Breast epithelium (tissue), 4 donors: ENCODE measurements at regions not wholly inside any gene's neighbourhood (a gene's known extent, or its start where the extent isn't known, plus 50 kb on each side); places are given as distances from the start of the nearest gene placed in this dataset.

Experiments
- DNase-seq, 2 donors: peaks; one replicate each; pipeline ENCODE4 v3.0.0-alpha.2; 2019; ENCODE audit warnings: low spot score in 2 of 2
- H3K27ac ChIP-seq, 2 donors: fragments of 200-600 bp; sonication (generic) in 1 of 2; one replicate each; pipeline ENCODE4 v1.5.1; 2016 to 2019; ENCODE audit warnings: mild to moderate bottlenecking in 1 of 2
- H3K27me3 ChIP-seq, 2 donors: fragments of 200-600 bp; sonication (generic) in 1 of 2; one replicate each; pipeline versions ENCODE4 v1.5.1 to v1.6.0; 2017 to 2019; ENCODE audit warnings: control low read depth in 1 of 2, mild to moderate bottlenecking in 1 of 2
- H3K36me3 ChIP-seq: fragments of 200-600 bp; one replicate; pipeline ENCODE4 v1.5.1; 2019
- H3K4me1 ChIP-seq, 2 donors: fragments of 200-600 bp; sonication (generic); one replicate each; pipeline ENCODE4 v1.5.1; 2016 to 2019; ENCODE audit warnings: control low read depth in 1 of 2
- H3K4me3 ChIP-seq, 3 donors: fragments of 200-600 bp; sonication (generic); 1 replicate in 2 of 3; 2 replicates in 1 of 3; pipeline ENCODE4 v1.5.1; 2016 to 2019; ENCODE audit warnings: mild to moderate bottlenecking in 3 of 3, moderate library complexity in 2 of 3
- H3K9me3 ChIP-seq, 2 donors: fragments of 200-600 bp; sonication (generic) in 1 of 2; one replicate each; pipeline ENCODE4 v1.5.1; 2016 to 2019; ENCODE audit warnings: control low read depth in 1 of 2
- CTCF ChIP-seq, 3 donors: fragments of 450-650 bp; IDR thresholded peaks; one replicate each; pipeline ENCODE4 v1.5.1; 2016 to 2017; ENCODE audit warnings: antibody characterized with exemption in 3 of 3, mild to moderate bottlenecking in 3 of 3, moderate library complexity in 3 of 3
- POLR2A ChIP-seq: fragments of 450-650 bp; IDR thresholded peaks from one replicate; pipeline ENCODE4 v1.6.1; 2016; ENCODE audit warnings: antibody characterized with exemption, mild to moderate bottlenecking, moderate library complexity
- POLR2AphosphoS5 ChIP-seq, 3 donors: sonication (generic); formaldehyde crosslinking; IDR thresholded peaks; one replicate each; pipeline ENCODE4 v1.6.1; 2017; ENCODE audit warnings: antibody characterized with exemption in 3 of 3
- intact Hi-C: fragments of 100-400 bp; cut with DNase I; formaldehyde crosslinking; loops from one replicate; pipeline ENCODE4 v1.15.1; 2023; ENCODE audit warnings: low total_unique reads

GRCh38 chr21:19237608-19238007 lies 834.0 kb upstream of the TMPRSS15 start:
- H3K36me3 ChIP-seq, result no peaks in the 10 kb centered on the region
- intact Hi-C loops, result no loop called here
- H3K4me3 ChIP-seq, result no peak overlapping the region
- no peak for TF ChIP-seq POLR2AphosphoS5 (IDR thresholded peaks at IDR 0.05)
- TF ChIP-seq POLR2A, result no peak
- TF ChIP-seq CTCF (IDR thresholded peaks at IDR 0.05), result no peak
- H3K4me1 ChIP-seq, result no peaks in the 10 kb centered on the region
- DNase-seq, result no peak
- H3K27ac ChIP-seq, result no peak overlapping the region
- H3K9me3 ChIP-seq, result no peaks in the 10 kb centered on the region
- H3K27me3 ChIP-seq, result no peaks in the 10 kb centered on the region

DNA sequence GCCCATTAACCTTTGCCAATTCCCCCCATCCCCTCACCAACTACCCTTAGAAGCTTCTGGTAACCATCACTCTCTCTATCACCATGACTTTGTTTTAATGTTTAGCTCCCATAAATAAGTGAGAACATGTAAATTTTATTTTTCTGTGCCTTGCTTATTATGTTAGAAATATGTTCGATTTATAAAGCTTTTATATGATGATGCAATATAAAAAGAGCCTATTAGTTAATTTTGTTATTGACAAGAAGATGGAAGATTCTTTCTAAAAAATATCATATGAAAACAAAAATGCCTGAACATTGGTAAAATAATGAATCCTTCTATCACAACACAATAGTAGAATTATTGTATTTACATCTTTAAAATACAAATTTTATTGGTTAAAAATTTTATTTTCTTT lies 836.1 kb upstream of the TMPRSS15 start:
- TF ChIP-seq POLR2A (no peak), CTCF (IDR thresholded peaks at IDR 0.05) (no peak), POLR2AphosphoS5 (IDR thresholded peaks at IDR 0.05) (no peak)
- Histone ChIP-seq H3K27me3 (no peaks in the 10 kb centered on the region), H3K27ac (no peak overlapping the region), H3K36me3 (no peaks in the 10 kb centered on the region), H3K4me3 (no peak overlapping the region), H3K9me3 (no peaks in the 10 kb centered on the region), H3K4me1 (no peaks in the 10 kb centered on the region)
- intact Hi-C loops, result no loop called here
- DNase-seq, result no peak

DNA sequence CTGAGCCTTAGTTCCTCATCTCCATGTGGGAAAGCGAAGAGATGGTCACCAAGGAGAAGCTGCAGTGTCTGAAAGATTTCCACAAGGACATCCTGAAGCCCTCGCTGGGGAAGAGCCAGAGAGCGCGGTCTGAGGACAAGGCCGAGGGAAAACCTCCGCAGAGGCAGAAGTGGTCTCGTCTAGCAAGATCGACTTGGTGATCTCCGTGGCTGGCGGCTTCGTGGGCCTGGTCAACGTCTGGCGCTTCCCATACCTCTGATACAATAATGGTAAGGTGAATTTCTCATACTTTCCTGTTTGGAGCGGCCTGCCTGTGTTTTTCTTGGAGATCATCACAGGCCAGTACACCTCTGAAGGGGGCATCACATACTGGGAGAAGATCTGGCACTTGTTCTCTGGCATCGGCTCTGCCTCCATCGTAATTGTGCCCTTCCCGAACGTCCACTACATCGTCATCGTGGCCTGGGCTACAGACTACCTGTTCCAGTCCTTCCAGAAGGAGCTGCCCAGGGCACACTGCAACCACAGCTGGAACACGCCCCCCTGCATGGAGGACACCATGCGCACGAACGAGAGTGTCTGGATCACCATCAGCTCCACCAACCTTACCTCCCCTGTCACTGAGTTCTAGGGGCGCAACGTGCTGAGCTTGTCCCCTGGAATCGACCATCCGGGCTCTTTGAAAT lies 841.1 kb upstream of the TMPRSS15 start:
- Histone ChIP-seq H3K36me3 (no peaks in the 10 kb centered on the region), H3K27ac (no peak overlapping the region), H3K9me3 (peaks cover 0 to 4% of the 10 kb centered on the region in 2 donors), H3K4me3 (no peak overlapping the region), H3K27me3 (no peaks in the 10 kb centered on the region), H3K4me1 (no peaks in the 10 kb centered on the region)
- no peak for TF ChIP-seq POLR2A
- intact Hi-C loops, result no loop called here
- DNase-seq, result no peak

DNA sequence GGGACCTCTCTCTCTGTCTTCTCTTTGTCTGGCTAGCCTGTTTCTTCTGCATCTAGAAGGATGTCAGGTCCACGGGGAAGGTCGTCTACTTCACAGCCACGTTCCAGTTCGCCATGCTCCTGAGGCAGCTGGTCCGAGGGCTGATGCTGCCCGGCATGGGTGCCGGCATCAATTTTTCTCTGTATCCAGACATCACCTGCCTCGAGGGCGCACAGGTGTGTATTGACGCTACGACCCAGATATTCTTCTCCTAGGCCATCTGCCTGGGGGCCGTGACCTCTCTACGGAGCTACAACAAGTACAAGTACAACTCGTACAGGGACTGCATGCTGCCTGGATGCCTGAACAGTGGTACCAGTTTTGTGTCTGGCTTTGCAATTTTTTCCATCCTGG lies 841.6 kb upstream of the TMPRSS15 start:
- intact Hi-C loops, result no loop called here
- no peak overlapping the region for H3K4me3 ChIP-seq
- H3K9me3 ChIP-seq, result peaks cover 0 to 4% of the 10 kb centered on the region in 2 donors
- no peaks in the 10 kb centered on the region for H3K4me1 ChIP-seq
- H3K27ac ChIP-seq, result no peak overlapping the region
- H3K36me3 ChIP-seq, result no peaks in the 10 kb centered on the region
- TF ChIP-seq POLR2AphosphoS5 (IDR thresholded peaks at IDR 0.05) (no peak), CTCF (IDR thresholded peaks at IDR 0.05) (no peak), POLR2A (no peak)
- no peaks in the 10 kb centered on the region for H3K27me3 ChIP-seq
- no peak for DNase-seq

DNA sequence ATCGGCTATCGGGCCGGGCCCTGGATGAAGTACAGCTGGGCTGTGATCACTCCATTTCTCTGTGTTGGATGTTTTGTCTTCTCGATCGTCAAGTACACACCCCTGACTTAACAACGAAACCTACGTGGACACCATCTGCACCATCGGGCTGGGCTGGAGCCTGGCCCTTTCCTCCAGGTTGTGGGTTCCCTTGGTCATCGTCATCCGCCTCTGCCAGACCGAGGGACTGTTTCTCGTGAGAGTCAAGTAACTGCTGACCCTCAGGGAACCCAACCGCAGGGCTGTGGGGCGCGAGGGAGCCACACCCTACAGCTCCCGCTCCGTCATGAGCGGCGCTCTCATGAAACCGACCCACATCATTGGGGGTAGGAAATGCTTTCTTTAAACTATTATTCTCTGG lies 842.4 kb upstream of the TMPRSS15 start:
- TF ChIP-seq POLR2A (no peak), POLR2AphosphoS5 (IDR thresholded peaks at IDR 0.05) (no peak), CTCF (IDR thresholded peaks at IDR 0.05) (no peak)

More for the DNA sequence above, 842.4 kb upstream of the TMPRSS15 start:
- H3K4me3 ChIP-seq, result no peak overlapping the region
- H3K9me3 ChIP-seq, result peaks cover 0 to 4% of the 10 kb centered on the region in 2 donors
- no peaks in the 10 kb centered on the region for H3K27me3 ChIP-seq
- H3K27ac ChIP-seq, result no peak overlapping the region
- intact Hi-C loops, result no loop called here
- no peaks in the 10 kb centered on the region for H3K36me3 ChIP-seq
- H3K4me1 ChIP-seq, result no peaks in the 10 kb centered on the region
- DNase-seq, result no peak
